IPS DF 4.7 (cell line): ENCODE measurements at regions not wholly inside any gene's neighbourhood (a gene's known extent, or its start where the extent isn't known, plus 50 kb on each side); places are given as distances from the start of the nearest gene placed in this dataset.
A peak's percentile ranks its signal among the peaks of the same experiment; 100 is the strongest.
"Not testable (repeated sequence)": the region's sequence is repeated elsewhere in the genome, so short reads cannot be mapped to it uniquely, and the experiment has no call there.

Experiments used
- DNase-seq: peaks from one replicate; pipeline ENCODE4 v3.0.0-alpha.2; 2013; ENCODE audit warnings: low spot score; ENCODE audit errors: extremely low read depth

- DNase-seq: no peak
These were observed 108.0 kb upstream of the CACHD1 start for GRCh38 chr1:64361974-64362373.

- no peak for DNase-seq
These were observed 106.8 kb upstream of the CACHD1 start for GRCh38 chr1:64363111-64363510.

GRCh38 chr1:64363616-64364015 is 106.3 kb upstream of the CACHD1 start:
- no peak for DNase-seq

GRCh38 chr1:64366821-64367220 is 103.1 kb upstream of the CACHD1 start:
- no peak for DNase-seq

GRCh38 chr1:64368344-64368743 is 101.6 kb upstream of the CACHD1 start:
- DNase-seq: no peak

- peak; percentile 68 for DNase-seq
These were observed 91.1 kb upstream of the CACHD1 start for GRCh38 chr1:64378826-64379225.

GRCh38 chr1:64387389-64388285 is 82.3 kb upstream of the CACHD1 start:
- DNase-seq: no peak

GRCh38 chr1:64388336-64388735 is 81.6 kb upstream of the CACHD1 start:
- DNase-seq: no peak

- DNase-seq: no peak
These were observed 77.8 kb upstream of the CACHD1 start for GRCh38 chr1:64392109-64392508.

- DNase-seq: no peak
These were observed 76.1 kb upstream of the CACHD1 start for GRCh38 chr1:64393790-64394189.

GRCh38 chr1:64396817-64397216 is 73.1 kb upstream of the CACHD1 start:
- peak; percentile 44 for DNase-seq

- no peak for DNase-seq
These were observed 72.4 kb upstream of the CACHD1 start for GRCh38 chr1:64397541-64397940.

- DNase-seq: no peak
These were observed 71.0 kb upstream of the CACHD1 start for GRCh38 chr1:64398936-64399335.

GRCh38 chr1:64401285-64401684 is 68.6 kb upstream of the CACHD1 start:
- no peak for DNase-seq

GRCh38 chr1:64403331-64403730 is 66.6 kb upstream of the CACHD1 start:
- DNase-seq: no peak

- DNase-seq: no peak
These were observed 65.7 kb upstream of the CACHD1 start for GRCh38 chr1:64404202-64404601.

GRCh38 chr1:64405833-64406232 is 64.1 kb upstream of the CACHD1 start:
- no peak for DNase-seq

GRCh38 chr1:64410217-64410616 is 59.7 kb upstream of the CACHD1 start:
- DNase-seq: no peak

- not testable (repeated sequence) for DNase-seq
These were observed 54.9 kb upstream of the CACHD1 start for GRCh38 chr1:64414855-64415546.

GRCh38 chr1:64417803-64418202 is 52.1 kb upstream of the CACHD1 start:
- no peak for DNase-seq
